ENCODE measurements at regions not wholly inside any gene's neighbourhood (a gene's known extent, or its start where the extent isn't known, plus 50 kb on each side); places are given as distances from the start of the nearest gene placed in this dataset.

DNA sequence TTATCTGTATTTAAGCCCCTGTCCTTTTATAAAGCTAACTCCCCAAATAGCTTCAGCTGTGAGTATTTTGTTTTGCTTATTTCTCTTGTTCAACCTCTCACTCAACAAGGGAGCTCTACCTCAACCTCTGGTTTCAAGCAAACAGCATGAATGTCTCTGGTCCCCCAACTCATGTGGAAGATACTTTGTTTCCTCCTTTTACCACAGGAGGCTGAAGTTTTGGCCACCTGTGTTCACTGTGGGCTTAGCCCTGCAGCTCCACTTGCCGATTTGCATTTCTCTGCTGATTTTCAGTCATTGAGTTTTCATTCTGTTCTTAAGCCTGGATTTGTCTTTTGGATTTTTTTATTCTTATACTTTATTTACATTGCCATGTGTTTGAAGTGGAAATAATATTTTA is 613.1 kb downstream of the USP25 start (continued):
- TF ChIP-seq ZNF462 (CRISPR knock-in tag; IDR thresholded peaks at IDR 0.05): no peak
- no peak for TF ChIP-seq NANOG (IDR thresholded peaks at IDR 0.05; ENCODE audit: borderline replicate concordance)
- no peak for TF ChIP-seq ZNF114 (CRISPR knock-in tag; IDR thresholded peaks at IDR 0.05)
- TF ChIP-seq ZNF331 (CRISPR knock-in tag; IDR thresholded peaks at IDR 0.05; ENCODE audit: low read depth): no peak
- no peak for TF ChIP-seq CTCF (conservative IDR thresholded peaks at IDR 0.05; ENCODE audit: low read depth in 2 of 2)
- no peak for TF ChIP-seq EZH2 (IDR thresholded peaks at IDR 0.05; ENCODE audit: low read depth, unreplicated experiment)
- TF ChIP-seq STAT1 (IDR thresholded peaks at IDR 0.05; ENCODE audit: unreplicated experiment): no peak
- TF ChIP-seq JUNB (IDR thresholded peaks at IDR 0.05; ENCODE audit: unreplicated experiment): no peak
- no peak for TF ChIP-seq EZH2phosphoT487 (IDR thresholded peaks at IDR 0.05; ENCODE audit: unreplicated experiment)
- no peak for TF ChIP-seq POLR2AphosphoS5 (IDR thresholded peaks at IDR 0.05; ENCODE audit: low read depth)
- TF ChIP-seq, protein P1, sequence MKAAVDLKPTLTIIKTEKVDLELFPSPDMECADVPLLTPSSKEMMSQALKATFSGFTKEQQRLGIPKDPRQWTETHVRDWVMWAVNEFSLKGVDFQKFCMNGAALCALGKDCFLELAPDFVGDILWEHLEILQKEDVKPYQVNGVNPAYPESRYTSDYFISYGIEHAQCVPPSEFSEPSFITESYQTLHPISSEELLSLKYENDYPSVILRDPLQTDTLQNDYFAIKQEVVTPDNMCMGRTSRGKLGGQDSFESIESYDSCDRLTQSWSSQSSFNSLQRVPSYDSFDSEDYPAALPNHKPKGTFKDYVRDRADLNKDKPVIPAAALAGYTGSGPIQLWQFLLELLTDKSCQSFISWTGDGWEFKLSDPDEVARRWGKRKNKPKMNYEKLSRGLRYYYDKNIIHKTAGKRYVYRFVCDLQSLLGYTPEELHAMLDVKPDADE (IDR thresholded peaks at IDR 0.05): no peak

Data from GM23338 (cell line).